ENCODE measurements at regions not wholly inside any gene's neighbourhood (a gene's known extent, or its start where the extent isn't known, plus 50 kb on each side); places are given as distances from the start of the nearest gene placed in this dataset.

GRCh38 chr5:173458828-173459609 is 130.8 kb upstream of the STC2 start:
- H4K20me1 ChIP-seq (ENCODE audit: insufficient read depth, poor library complexity, severe bottlenecking): no peaks in the 10 kb centered on the region
- TF ChIP-seq EZH2phosphoT487 (IDR thresholded peaks at IDR 0.05; ENCODE audit: low read depth, severe bottlenecking, unreplicated experiment) (no peak), EZH2 (IDR thresholded peaks at IDR 0.05; ENCODE audit: borderline replicate concordance) (no peak)
- TF ChIP-seq, protein P1, sequence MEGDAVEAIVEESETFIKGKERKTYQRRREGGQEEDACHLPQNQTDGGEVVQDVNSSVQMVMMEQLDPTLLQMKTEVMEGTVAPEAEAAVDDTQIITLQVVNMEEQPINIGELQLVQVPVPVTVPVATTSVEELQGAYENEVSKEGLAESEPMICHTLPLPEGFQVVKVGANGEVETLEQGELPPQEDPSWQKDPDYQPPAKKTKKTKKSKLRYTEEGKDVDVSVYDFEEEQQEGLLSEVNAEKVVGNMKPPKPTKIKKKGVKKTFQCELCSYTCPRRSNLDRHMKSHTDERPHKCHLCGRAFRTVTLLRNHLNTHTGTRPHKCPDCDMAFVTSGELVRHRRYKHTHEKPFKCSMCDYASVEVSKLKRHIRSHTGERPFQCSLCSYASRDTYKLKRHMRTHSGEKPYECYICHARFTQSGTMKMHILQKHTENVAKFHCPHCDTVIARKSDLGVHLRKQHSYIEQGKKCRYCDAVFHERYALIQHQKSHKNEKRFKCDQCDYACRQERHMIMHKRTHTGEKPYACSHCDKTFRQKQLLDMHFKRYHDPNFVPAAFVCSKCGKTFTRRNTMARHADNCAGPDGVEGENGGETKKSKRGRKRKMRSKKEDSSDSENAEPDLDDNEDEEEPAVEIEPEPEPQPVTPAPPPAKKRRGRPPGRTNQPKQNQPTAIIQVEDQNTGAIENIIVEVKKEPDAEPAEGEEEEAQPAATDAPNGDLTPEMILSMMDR (IDR thresholded peaks at IDR 0.05; ENCODE audit: poor library complexity): no peak
- H3K9me2 ChIP-seq (replicated peaks; ENCODE audit: insufficient read depth): no peaks in the 10 kb centered on the region
- H3K4me2 ChIP-seq: no peak overlapping the region
- no peaks in the 10 kb centered on the region for H3K27me3 ChIP-seq
- no peak overlapping the region for H2AFZ ChIP-seq
- no peak overlapping the region for H3K4me3 ChIP-seq
- no peak for DNase-seq (ENCODE audit: low spot score)
- no peaks in the 10 kb centered on the region for H3K79me2 ChIP-seq
- no peaks in the 10 kb centered on the region for H3K4me1 ChIP-seq (ENCODE audit: insufficient read depth)
- WGBS (ENCODE audit: low lambda C conversion rate, missing lambda C conversion rate): 83% methylated on average over 10 of the region's 10 CpGs
- no peaks in the 10 kb centered on the region for H3K36me3 ChIP-seq (replicated peaks; ENCODE audit: insufficient read depth, low read depth)
- no peak overlapping the region for H3K27ac ChIP-seq
- H3K9me3 ChIP-seq (ENCODE audit: low read depth): no peaks in the 10 kb centered on the region

- Histone ChIP-seq H3K9me3 (ENCODE audit: low read depth) (no peaks in the 10 kb centered on the region), H3K4me3 (no peak overlapping the region), H4K20me1 (ENCODE audit: insufficient read depth, poor library complexity, severe bottlenecking) (no peaks in the 10 kb centered on the region), H3K9me2 (replicated peaks; ENCODE audit: insufficient read depth) (no peaks in the 10 kb centered on the region), H3K4me2 (no peak overlapping the region), H3K79me2 (no peaks in the 10 kb centered on the region), H3K27me3 (no peaks in the 10 kb centered on the region), H3K4me1 (ENCODE audit: insufficient read depth) (no peaks in the 10 kb centered on the region), H3K27ac (no peak overlapping the region), H3K36me3 (replicated peaks; ENCODE audit: insufficient read depth, low read depth) (no peaks in the 10 kb centered on the region), H2AFZ (no peak overlapping the region)
- DNase-seq (ENCODE audit: low spot score): no peak
- WGBS (ENCODE audit: low lambda C conversion rate, missing lambda C conversion rate): 70% methylated on average over 5 of the region's 5 CpGs
- TF ChIP-seq EZH2 (IDR thresholded peaks at IDR 0.05; ENCODE audit: borderline replicate concordance): no peak
- no peak for TF ChIP-seq EZH2phosphoT487 (IDR thresholded peaks at IDR 0.05; ENCODE audit: low read depth, severe bottlenecking, unreplicated experiment)
- TF ChIP-seq, protein P1 (IDR thresholded peaks at IDR 0.05; ENCODE audit: poor library complexity): no peak
These were observed 129.3 kb upstream of the STC2 start for GRCh38 chr5:173457482-173457881.

- Histone ChIP-seq H3K4me3 (no peak overlapping the region), H3K79me2 (no peaks in the 10 kb centered on the region), H3K9me2 (replicated peaks; ENCODE audit: insufficient read depth) (no peaks in the 10 kb centered on the region), H3K4me1 (ENCODE audit: insufficient read depth) (no peaks in the 10 kb centered on the region), H3K36me3 (replicated peaks; ENCODE audit: insufficient read depth, low read depth) (no peaks in the 10 kb centered on the region), H3K4me2 (no peak overlapping the region), H3K9me3 (ENCODE audit: low read depth) (no peaks in the 10 kb centered on the region), H3K27me3 (no peaks in the 10 kb centered on the region), H4K20me1 (ENCODE audit: insufficient read depth, poor library complexity, severe bottlenecking) (no peaks in the 10 kb centered on the region), H3K27ac (peak overlapping the region; percentile 65), H2AFZ (no peak overlapping the region)
- 86% methylated on average over 5 of the region's 5 CpGs for WGBS (ENCODE audit: low lambda C conversion rate, missing lambda C conversion rate)
- no peak for DNase-seq (ENCODE audit: low spot score)
- TF ChIP-seq, protein P1 (IDR thresholded peaks at IDR 0.05; ENCODE audit: poor library complexity): no peak
- TF ChIP-seq EZH2 (IDR thresholded peaks at IDR 0.05; ENCODE audit: borderline replicate concordance) (no peak), EZH2phosphoT487 (IDR thresholded peaks at IDR 0.05; ENCODE audit: low read depth, severe bottlenecking, unreplicated experiment) (no peak)
These were observed 128.5 kb upstream of the STC2 start for GRCh38 chr5:173456751-173457171.

All from hepatocyte (in vitro differentiated cells).